Ovary (tissue), 3 donors: ENCODE measurements at regions not wholly inside any gene's neighbourhood (a gene's known extent, or its start where the extent isn't known, plus 50 kb on each side); places are given as distances from the start of the nearest gene placed in this dataset.

ENCODE experiments used
- EP300 ChIP-seq: sonication (generic); formaldehyde crosslinking; IDR thresholded peaks from one replicate; pipeline ENCODE4 v1.6.1; 2017; ENCODE audit warnings: antibody characterized with exemption
- POLR2A ChIP-seq: fragments of 450-650 bp; IDR thresholded peaks from one replicate; pipeline ENCODE4 v1.6.1; 2017; ENCODE audit warnings: antibody characterized with exemption, mild to moderate bottlenecking, moderate library complexity
- TF ChIP-seq, protein P1 (sequence below), 3 donors: fragments of 450-650 bp in 2 of 3; fragments of 200-600 bp in 1 of 3; IDR thresholded peaks; one replicate each; pipeline versions ENCODE4 v1.5.1 to v1.8.0; 2016 to 2022; ENCODE audit warnings: antibody characterized with exemption in 3 of 3, mild to moderate bottlenecking in 1 of 3
- donor health status: DM: no; HTN: no; CAD: no.

DNA sequence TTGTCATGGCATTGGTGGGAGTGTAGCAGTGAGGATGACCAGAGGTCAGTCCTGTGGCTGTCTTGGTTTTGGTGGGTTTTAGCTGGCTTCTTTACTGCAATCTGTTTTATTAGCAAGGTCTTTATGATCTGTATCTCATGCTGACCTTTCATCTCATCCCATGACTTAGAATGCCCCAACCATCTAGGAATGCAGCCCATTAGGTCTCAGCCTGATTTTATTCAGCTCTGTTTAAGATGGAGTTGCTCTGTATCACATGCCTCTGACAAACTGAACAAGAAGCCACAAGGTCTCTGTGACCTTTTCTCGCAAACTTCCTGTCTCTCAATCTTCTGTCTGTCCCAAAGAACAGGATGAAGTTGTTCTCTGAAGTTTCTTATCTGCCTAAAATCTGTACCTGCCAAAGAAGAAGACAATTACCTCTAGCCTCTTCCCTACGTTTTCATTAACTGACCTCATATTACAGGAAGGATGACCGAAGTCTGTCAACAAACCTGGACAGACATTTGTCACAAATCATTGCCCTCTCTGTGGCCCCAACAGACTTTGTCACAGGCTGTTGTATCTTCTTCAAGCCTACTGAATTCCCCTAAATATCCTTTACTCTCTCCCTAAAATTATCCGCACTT is 284.2 kb upstream of the SEMA6A start:
- TF ChIP-seq, protein P1, sequence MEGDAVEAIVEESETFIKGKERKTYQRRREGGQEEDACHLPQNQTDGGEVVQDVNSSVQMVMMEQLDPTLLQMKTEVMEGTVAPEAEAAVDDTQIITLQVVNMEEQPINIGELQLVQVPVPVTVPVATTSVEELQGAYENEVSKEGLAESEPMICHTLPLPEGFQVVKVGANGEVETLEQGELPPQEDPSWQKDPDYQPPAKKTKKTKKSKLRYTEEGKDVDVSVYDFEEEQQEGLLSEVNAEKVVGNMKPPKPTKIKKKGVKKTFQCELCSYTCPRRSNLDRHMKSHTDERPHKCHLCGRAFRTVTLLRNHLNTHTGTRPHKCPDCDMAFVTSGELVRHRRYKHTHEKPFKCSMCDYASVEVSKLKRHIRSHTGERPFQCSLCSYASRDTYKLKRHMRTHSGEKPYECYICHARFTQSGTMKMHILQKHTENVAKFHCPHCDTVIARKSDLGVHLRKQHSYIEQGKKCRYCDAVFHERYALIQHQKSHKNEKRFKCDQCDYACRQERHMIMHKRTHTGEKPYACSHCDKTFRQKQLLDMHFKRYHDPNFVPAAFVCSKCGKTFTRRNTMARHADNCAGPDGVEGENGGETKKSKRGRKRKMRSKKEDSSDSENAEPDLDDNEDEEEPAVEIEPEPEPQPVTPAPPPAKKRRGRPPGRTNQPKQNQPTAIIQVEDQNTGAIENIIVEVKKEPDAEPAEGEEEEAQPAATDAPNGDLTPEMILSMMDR (IDR thresholded peaks at IDR 0.05) = no peak
- TF ChIP-seq POLR2A (no peak), EP300 (no peak)
